GM21515 (cell line): ENCODE measurements at regions not wholly inside any gene's neighbourhood (a gene's known extent, or its start where the extent isn't known, plus 50 kb on each side); places are given as distances from the start of the nearest gene placed in this dataset.

Source experiments
- ATAC-seq: cut with Tn5 transposase; IDR thresholded peaks from one replicate; pipeline ENCODE4 v1.9.1; 2021; ENCODE audit not compliant: unreplicated experiment

DNA sequence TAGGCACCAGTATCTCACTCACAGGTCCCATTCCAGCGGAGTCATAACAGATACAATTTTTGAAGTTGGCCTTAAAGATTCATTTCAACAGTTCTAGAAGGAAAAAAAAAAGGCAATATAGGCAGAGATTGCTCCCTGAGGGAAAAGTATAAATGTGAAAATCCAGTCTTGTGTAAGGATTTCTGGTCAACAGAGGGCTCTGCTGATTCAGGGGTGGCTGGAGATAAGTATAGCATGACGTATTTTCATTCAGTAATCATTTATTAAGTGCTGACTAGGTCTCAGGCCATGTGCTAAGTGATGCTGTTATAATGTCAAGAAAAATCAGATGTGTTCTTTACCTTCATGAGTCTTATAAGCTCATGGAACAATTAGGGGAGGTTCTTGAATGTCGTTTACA lies 377.3 kb upstream of the MEF2C start:
- ATAC-seq = no peak

DNA sequence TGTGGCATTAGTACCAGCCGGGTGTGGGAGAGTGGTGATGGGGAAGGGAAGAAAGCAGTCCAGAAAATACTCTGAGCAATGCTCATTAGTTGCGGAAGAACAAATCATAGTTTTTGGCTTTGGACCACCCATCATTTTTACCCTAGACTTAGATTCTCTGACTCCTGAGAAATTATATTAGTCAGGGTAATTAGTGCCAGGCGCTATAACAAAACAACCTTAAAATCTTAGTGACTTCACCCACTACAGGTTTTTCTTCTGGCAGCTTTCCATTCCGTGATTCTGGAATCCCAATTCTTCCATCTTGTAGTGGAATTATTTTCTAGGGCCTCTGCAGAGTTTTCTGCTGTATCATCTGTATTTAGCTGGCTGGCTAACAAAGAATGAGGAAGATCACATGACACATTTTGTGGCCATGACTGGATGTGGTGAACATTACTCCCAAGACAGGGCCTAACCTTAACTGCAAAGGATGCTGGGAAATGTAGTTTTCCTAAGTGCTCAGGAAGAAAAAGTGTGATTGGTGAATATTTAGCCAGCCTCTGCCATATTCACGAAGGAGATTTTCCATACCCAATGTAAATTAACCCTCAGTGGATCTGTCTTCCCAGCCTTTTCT lies 373.0 kb upstream of the MEF2C start:
- no peak for ATAC-seq

DNA sequence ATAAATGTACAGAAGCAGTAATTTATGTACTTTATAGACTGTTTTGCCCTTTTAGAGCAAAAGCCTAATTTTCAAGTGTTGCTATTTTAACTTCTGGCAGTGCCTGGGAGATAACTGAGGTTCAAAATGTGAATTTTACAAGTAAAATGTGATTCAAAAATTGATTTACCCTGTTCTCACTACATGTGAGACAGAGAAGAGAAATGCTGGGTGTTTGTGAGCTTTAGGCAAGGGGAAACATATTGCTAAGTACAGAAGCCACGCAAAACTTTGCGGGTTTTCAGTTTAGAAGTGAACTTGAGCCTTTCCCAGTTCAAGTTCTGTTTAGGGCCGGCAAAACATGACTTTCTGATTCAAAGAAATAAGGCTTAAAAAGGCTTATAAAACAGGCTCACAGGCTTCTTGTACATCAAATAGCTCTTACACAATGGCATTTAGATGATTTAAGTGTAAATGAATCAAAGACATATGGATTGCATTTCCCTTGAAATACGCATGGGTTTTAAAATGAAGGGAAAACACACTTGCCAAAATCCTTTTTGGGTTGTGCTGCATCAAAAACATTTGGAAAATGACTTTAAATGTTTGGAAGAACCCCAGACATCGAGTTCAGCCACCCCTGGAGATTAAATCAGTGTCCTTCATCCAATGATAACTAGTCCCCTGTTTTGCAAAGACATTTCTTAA lies 370.8 kb upstream of the MEF2C start:
- ATAC-seq = no peak

DNA sequence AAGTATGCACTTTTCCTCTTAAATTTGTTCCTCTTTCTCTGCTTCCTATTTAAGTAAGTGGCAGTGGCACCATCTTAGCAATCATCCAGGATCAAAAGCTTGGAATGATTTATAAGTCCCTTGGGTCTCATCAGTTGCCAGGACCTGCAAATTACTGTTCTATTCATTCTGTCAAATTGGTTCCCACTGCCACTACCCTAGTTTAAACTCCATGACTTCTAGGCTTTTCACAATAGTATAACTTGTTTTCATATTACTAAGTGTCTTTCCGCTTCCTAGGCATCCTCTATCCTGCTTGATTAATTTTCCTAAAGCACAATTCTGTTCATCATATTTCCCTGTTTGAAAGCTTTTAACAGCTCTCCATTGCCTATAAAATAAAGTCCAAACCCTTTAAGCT lies 363.9 kb upstream of the MEF2C start:
- no peak for ATAC-seq

DNA sequence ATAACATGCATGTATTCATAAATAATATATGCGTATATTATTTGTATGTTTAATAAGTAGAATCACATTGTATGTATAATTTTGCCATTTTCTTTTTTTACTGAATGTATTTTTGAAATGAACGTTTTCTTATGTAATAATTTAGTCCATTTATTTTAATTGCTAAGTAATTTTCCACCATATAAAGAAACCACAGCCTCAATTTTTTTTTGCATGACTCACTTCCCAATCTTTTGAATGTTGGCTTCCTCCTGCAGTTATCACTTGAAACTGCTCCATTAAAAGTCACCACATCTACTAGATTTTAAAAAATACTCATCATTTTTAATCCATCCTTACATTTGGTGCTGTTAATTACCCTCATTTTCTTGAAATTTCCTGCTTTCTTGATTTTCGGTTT lies 363.3 kb upstream of the MEF2C start:
- no peak for ATAC-seq

DNA sequence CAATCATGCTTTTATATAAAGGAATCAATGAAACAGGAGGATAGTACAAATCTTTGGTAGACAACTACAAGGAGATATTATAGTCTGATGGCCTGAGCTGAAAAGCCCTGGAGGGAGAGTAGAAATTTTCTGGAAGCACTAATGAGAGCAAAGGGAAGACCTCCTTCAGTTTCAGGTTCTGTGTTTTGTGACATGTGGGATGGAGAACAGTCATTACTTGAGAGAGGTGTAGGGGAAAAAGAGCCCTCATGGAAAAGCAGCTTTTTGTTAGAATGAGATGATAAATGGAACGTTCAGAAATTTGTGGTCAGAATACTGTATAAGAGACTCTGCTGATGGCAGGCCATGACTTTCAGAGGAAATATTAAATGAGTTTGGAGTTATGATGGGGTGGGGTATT lies 360.6 kb upstream of the MEF2C start:
- ATAC-seq = no peak

DNA sequence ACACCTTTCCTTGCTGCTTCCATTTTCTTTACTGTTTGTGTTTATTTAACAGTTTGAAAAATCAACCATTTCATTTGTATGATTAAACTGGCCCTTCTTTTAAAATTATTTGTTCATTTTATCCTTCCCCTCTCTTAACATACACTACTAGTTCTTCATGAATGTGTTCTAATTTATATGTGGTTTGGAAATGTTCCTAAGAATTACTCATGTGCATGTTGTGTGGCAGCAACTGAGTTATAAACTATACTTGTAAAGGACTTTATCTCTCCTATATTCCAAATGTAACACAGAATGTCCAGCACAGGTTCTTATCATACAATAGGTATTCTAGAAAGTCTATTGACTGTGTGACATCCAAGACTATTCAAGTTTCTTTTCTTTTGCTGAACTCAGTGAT lies 358.2 kb upstream of the MEF2C start:
- ATAC-seq = no peak

DNA sequence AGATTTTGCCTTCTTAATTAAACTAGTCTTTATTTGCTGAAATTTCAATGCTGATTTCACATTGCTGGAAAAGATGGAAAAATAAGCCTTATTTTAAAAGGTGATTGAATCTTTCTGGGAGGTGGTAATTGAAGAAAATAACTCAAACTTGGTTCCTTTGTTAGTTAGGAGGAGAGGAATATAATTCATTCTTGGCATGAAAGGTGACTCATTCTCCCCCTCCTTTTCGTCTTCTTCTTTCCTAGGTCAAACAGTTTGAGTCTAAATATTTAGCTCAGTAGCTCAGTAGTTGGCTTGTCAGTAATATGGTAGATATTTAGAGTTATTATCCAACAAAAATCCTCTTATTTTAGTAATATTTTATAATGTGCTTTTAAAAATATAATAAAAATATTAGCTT lies 353.9 kb upstream of the MEF2C start:
- ATAC-seq = no peak

DNA sequence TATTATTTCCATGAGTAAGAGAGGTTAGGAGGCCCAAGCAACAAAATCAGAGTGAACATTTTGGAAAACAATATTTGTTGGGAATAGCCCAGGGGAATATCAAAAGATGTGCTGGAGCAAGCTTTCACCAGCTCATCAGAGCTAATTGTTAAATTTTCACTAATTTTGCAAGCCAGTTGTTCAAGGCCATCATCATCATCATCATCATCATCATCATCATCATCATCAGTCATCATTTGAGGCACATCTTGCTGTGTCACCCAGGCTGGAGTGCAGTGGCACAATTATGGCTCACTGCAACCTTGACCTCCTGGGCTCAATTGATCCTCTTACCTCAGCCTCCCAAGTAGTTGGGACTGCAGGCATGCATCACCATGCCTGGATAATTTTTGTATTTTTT lies 350.5 kb upstream of the MEF2C start:
- no peak for ATAC-seq

DNA sequence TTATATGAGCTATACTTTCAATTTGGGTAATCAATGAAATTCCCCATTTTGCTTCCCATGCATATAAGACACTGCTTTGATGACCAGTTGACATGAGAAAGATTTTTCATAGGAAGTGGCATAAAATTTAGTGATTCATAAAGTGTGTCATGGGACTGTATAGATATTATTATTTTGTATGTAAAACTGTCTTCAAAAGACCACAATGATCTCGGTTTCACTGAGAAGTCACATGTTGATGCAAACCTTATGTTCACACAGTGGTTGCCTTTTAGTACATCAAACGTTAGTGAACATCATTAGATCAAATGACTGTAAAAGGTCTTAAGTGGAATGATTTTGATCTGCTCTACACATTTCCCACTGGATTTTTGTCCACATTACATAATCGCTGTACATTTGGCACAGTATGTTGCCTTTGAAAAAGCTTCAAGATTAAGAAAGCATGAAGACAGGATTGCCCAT lies 349.2 kb upstream of the MEF2C start:
- peak; percentile 89 for ATAC-seq

DNA sequence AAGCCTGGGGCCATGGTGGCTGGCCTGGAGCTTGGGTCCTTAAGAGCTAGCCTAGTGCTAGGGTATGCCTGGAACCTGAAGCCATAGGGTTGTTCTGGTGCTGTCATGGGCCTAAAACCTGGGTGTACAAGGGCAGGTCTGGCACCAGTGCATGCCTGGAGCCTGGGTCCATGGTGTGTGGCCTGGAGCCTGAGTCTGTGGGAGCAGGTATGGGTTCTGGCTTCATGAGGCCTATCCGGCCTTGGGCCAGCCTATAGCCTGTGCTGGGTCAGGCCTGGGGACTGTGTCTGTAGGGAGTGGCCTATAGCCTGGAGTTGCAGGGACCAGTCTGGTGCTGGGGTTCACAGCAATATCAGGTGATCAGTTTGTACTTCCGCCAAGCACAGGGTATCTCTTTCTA lies 347.2 kb upstream of the MEF2C start:
- ATAC-seq = no peak

DNA sequence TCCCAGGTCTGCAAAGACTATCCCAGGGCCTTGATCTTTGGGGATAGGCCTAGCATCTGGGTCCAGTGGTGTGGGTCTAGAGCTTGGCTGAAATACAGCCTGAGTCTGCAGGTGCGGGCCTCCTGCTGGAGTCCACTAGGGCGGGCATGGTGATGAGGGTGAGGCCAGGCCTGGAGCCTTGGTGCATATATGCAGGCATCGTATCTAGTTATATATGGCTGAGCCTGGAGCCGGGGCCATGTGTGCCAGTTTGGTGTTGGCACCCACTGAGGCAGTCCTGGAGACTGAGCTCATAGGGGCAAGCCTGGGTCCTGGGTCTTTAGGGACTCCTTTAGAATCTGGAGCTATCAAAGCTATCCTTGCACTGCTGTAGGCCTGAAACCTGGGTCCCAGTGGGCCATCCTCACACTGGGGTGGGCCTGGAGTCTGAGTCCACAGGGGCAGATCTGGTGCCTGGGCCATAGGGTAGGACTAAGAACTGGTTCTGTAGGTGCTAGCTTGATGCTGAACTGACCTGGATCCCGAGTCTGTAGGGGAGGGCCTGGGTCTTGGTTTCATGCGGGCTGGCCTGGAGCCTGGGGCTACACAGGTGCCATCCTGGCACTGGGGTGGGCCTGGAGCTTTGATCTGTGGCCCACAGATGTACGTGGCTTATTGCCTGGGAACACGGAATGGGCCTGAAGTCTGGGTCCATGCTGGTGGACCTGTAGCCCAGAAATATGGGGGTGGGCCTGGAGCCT lies 346.5 kb upstream of the MEF2C start:
- no peak for ATAC-seq

DNA sequence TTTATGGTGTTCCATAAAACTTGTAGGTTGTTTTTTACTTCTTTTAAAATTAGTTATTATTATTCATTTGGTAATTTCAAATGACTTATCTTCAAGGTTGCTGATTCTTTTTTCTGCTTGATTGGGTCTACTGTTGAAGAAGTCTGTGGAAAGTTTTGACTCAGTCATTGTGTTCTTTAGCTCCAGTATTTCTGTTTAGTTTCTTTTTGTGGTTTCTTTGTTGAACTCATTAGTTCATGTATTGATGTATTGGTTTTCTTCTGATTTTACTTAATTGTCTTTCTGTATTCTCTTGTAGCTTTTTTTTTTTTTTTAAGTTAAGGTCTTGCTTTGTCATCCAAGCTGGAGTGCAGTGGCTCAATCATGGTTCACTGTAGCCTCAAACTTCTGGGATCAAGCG lies 345.4 kb upstream of the MEF2C start:
- ATAC-seq = no peak

DNA sequence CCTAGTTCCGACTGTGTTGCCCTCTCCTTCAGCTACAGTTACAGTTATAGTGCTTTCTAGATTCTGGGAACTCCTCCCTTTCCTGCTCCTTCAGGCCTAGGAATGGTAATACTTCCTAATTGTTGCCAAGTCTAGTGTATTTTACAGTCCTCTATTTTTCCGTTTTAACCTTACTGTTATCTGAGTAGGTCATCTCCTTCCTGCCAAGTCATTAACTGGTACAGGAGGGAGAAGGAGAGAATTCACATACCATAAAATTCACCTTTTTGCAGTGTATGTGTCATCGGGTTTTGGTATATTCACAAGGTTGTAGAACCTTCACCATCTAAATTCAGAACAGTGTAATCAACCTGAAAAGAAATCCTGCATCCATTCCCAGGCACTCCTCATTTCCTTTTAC lies 335.4 kb upstream of the MEF2C start:
- ATAC-seq = no peak

DNA sequence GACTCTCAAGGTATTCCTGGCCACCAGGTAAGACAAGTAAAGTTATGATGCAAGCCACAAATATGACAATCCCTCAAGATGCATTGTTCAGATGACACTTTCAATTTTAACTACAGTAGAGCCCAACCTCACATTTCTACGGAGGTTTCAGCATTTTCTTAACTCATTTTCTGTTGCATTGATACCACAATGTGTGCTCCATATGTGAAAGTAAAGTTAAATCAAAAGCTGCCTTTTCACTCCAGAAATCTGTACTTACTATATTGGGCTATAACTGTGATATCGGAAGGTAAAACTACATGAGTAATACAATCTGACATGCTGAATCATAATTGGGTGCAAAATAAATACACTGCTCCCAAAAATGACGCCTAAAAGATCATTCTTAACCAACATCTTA lies 333.6 kb upstream of the MEF2C start:
- ATAC-seq = no peak

DNA sequence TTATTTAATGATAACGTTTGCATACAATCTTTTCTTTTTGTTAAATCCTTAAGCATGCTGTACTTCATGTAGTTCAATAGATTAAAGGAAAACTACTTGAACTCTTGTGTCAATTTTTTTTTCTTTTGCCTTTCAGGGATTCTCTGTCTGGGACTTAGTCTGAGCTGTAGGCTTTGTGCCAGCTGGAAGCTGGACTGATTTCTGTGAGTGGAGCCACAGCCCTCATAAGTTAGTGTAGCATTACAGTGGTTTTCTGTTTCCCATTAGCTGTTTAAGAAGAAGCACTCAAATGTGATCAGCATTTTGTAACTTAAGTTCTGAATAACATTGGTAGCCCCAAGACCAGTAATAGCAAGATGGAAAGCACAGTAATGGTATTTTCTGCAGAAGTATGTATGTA lies 330.6 kb upstream of the MEF2C start:
- no peak for ATAC-seq

DNA sequence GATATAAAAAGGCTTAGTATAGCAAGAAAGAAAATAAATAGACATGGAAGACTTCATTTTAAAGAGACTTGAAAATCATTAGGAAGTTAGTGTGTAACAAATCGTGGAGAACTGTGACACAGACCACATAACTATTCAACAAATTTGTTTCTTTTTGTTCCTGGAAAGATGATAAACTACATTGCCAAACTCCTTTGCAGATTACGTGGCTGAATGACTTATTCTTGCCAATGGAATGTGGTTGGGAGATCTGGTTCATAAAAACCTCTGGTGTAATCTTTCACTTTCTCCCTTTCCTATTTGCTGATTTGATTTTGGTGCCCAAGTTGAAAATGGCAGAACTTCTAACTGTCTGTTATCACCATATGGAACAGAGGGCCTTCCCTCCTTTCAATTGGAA lies 328.9 kb upstream of the MEF2C start:
- ATAC-seq = no peak

DNA sequence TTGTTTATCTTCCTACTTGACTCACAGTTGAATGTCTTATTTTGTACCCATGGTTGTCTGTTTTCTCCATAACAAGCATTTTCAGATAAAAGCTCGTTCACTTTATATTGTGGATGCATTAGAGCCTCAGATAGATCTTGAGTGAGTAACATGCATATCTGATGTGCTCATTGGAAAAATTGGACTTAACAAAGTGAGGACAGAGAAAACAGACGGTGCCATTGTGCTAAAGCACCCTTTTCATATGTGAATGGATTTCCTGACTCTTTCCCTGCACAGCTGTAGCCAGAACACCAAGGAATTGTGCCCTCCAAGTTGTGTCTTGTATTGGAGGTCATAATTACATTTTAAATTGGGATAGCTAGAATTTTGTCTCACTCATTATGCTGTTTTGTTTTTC lies 325.8 kb upstream of the MEF2C start:
- no peak for ATAC-seq

DNA sequence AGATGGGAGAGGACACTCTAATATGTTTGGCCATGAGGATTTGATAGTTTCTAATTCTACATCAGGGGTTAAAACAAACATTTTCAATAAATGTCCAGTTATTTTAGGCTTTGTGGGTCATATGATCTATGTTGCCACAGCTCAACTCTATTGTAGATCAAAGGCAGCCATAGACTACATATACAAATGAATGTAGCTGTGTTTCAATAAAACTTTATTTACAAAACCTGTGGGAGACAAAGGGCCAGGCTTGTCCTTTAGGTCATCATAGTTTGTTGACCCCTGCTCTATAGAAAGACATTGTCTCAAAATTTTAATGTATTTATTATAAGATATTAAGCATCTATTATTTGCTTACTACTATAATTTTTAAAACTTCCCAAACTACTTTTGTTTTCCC lies 325.4 kb upstream of the MEF2C start:
- no peak for ATAC-seq

DNA sequence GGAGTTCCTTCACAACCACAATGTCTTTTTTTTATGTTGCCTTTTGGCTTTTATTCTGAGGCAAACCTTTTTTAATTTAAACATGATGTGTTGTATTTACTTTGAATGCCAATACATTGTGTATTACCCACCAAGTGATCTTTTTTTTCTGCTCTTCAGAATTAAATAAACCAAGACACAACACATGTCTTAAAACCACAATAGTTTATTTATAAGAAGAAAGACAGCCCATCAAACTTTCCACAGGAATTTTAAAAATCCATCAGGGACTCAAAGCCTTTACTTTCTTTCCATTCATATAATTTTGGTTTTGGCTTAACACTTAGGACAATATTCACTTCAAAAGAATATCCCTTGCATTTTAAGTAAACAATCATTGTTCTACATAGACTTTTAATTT lies 321.8 kb upstream of the MEF2C start:
- ATAC-seq = no peak

DNA sequence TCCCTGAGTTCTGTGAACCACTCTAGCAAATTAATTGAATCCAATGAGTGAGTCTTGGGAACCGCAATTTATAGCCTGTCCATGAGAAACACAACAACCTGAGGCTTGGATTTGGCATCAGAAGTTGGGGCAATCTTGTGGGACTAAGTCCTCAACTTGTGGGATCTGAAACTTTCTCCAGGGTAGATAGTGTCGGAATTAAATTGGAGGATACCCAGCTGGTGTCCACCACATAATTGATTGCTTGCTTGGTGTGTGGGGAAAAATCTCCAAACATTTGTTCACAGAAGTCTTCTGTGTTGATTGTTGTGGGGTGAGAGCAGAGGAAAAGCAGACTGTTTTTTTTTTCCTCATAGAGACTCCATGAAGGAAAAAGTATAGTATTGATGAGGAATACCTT lies 320.6 kb upstream of the MEF2C start:
- no peak for ATAC-seq

DNA sequence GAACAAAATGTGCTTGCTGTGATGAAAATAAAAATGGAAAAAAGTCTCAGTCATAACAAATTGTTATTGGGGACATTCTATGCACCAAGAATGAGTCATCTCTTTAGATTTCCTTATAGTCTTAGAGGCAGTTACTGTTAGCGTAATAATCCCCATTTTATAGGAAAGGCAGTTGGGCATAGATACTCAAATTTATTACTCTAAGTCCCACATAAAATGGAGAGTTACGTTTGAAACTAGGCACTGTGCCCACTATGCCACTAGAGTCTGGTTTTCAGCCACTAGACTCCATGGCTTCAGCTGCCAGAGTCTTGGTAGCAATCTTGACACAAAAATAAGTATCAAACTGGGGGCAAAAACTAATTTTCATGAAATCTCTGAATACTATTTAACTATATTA lies 317.9 kb upstream of the MEF2C start:
- ATAC-seq = no peak
